Chondrocyte (in vitro differentiated cells): ENCODE measurements at regions not wholly inside any gene's neighbourhood (a gene's known extent, or its start where the extent isn't known, plus 50 kb on each side); places are given as distances from the start of the nearest gene placed in this dataset.

Source experiments
- DNase-seq: peaks from one replicate; pipeline ENCODE4 v3.0.0; 2021; ENCODE audit warnings: mixed read lengths, low spot score
- H3K27ac Mint-ChIP-seq: one replicate; pipeline ENCODE4 v1.8.0; 2021; ENCODE audit warnings: mild to moderate bottlenecking, moderate library complexity, mixed read lengths; ENCODE audit not compliant: unreplicated experiment
- H3K27me3 Mint-ChIP-seq: 2 replicates; pipeline ENCODE4 v1.8.0; 2021; ENCODE audit warnings: low read depth, mixed read lengths
- H3K36me3 Mint-ChIP-seq: 2 replicates; pipeline ENCODE4 v1.8.0; 2021; ENCODE audit warnings: low read depth, mixed read lengths
- H3K4me1 Mint-ChIP-seq: 2 replicates; pipeline ENCODE4 v1.8.0; 2021; ENCODE audit warnings: low read depth, mild to moderate bottlenecking, mixed read lengths
- H3K4me3 Mint-ChIP-seq: one replicate; pipeline ENCODE4 v1.8.0; 2021; ENCODE audit warnings: mild to moderate bottlenecking, moderate library complexity, mixed read lengths; ENCODE audit not compliant: unreplicated experiment
- H3K9me3 Mint-ChIP-seq: 2 replicates; pipeline ENCODE4 v1.8.0; 2021; ENCODE audit warnings: low read depth, mixed read lengths
- CTCF ChIP-seq: fragments of 200-600 bp; sonication (generic); IDR thresholded peaks from 2 replicates; pipeline ENCODE4 v1.5.0; 2021; ENCODE audit warnings: antibody characterized with exemption, mild to moderate bottlenecking, moderate library complexity

GRCh38 chr7:113172726-113173125 is 54.4 kb upstream of the SMIM30 start:
- TF ChIP-seq CTCF = no peak
- Mint-ChIP-seq H3K9me3 (peaks cover 13% of the 10 kb centered on the region), H3K36me3 (peaks cover 3% of the 10 kb centered on the region), H3K4me3 (no peak overlapping the region), H3K27ac (no peak overlapping the region), H3K27me3 (peaks cover 6% of the 10 kb centered on the region), H3K4me1 (no peaks in the 10 kb centered on the region)
- no peak for DNase-seq

GRCh38 chr7:113170591-113170990 is 52.2 kb upstream of the SMIM30 start:
- TF ChIP-seq CTCF = no peak
- H3K36me3 Mint-ChIP-seq = peaks cover 1% of the 10 kb centered on the region
- H3K27me3 Mint-ChIP-seq = peaks cover 15% of the 10 kb centered on the region
- no peak for DNase-seq
- H3K4me1 Mint-ChIP-seq = no peaks in the 10 kb centered on the region
- H3K27ac Mint-ChIP-seq = no peak overlapping the region
- peaks cover 6% of the 10 kb centered on the region for H3K9me3 Mint-ChIP-seq
- no peak overlapping the region for H3K4me3 Mint-ChIP-seq
